ENCODE measurements at regions not wholly inside any gene's neighbourhood (a gene's known extent, or its start where the extent isn't known, plus 50 kb on each side); places are given as distances from the start of the nearest gene placed in this dataset.
"Not testable (repeated sequence)": the region's sequence is repeated elsewhere in the genome, so short reads cannot be mapped to it uniquely, and the experiment has no call there.

- no peak for DNase-seq
These were observed 128.2 kb downstream of the PPIAL4G start for GRCh38 chr1:148354913-148355308.

GRCh38 chr1:148354284-148354912, 128.7 kb downstream of the PPIAL4G start:
- DNase-seq: no peak

- DNase-seq: no peak
These were observed 129.4 kb downstream of the PPIAL4G start for GRCh38 chr1:148353461-148354283.

- DNase-seq: no peak
These were observed 130.5 kb downstream of the PPIAL4G start for GRCh38 chr1:148352470-148353053.

GRCh38 chr1:148347781-148348180, 135.3 kb downstream of the PPIAL4G start:
- DNase-seq: no peak

GRCh38 chr1:148345659-148346151, 137.4 kb downstream of the PPIAL4G start:
- DNase-seq: not testable (repeated sequence)

- DNase-seq: not testable (repeated sequence)
These were observed 138.5 kb downstream of the PPIAL4G start for GRCh38 chr1:148344651-148345050.

GRCh38 chr1:148341729-148342128, 141.4 kb downstream of the PPIAL4G start:
- DNase-seq: not testable (repeated sequence)

GRCh38 chr1:148336121-148336918, 146.8 kb downstream of the PPIAL4G start:
- DNase-seq: not testable (repeated sequence)

- peak; percentile 90 for DNase-seq
These were observed 148.6 kb downstream of the PPIAL4G start for GRCh38 chr1:148334339-148335130.

- DNase-seq: no peak
These were observed 149.2 kb downstream of the PPIAL4G start for GRCh38 chr1:148333875-148334338.

- DNase-seq: no peak
These were observed 154.2 kb downstream of the PPIAL4G start for GRCh38 chr1:148328884-148329283.

GRCh38 chr1:148325031-148325430, 158.1 kb downstream of the PPIAL4G start:
- not testable (repeated sequence) for DNase-seq

- not testable (repeated sequence) for DNase-seq
These were observed 158.6 kb downstream of the PPIAL4G start for GRCh38 chr1:148324465-148324864.

- DNase-seq: not testable (repeated sequence)
These were observed 163.0 kb downstream of the PPIAL4G start for GRCh38 chr1:148320079-148320478.

GRCh38 chr1:148318904-148319242, 164.2 kb downstream of the PPIAL4G start:
- DNase-seq: no peak

GRCh38 chr1:148318123-148318903, 164.8 kb downstream of the PPIAL4G start:
- DNase-seq: no peak

GRCh38 chr1:148317288-148317985, 165.4 kb upstream of the NBPF11 start:
- no peak for DNase-seq

- no peak for DNase-seq
These were observed 163.2 kb upstream of the NBPF11 start for GRCh38 chr1:148315071-148315811.

- no peak for DNase-seq
These were observed 158.7 kb upstream of the NBPF11 start for GRCh38 chr1:148310807-148311206.

All from NCI-H1930 (cell line).